ENCODE measurements at regions not wholly inside any gene's neighbourhood (a gene's known extent, or its start where the extent isn't known, plus 50 kb on each side); places are given as distances from the start of the nearest gene placed in this dataset.

- no peak overlapping the region for H3K4me2 ChIP-seq
- H3K9me2 ChIP-seq (ENCODE audit: insufficient read depth) = no peaks in the 10 kb centered on the region
- Mint-ChIP-seq H3K9me3 (no peaks in the 10 kb centered on the region), H3K4me3 (no peak overlapping the region), H3K4me1 (peaks cover 23% of the 10 kb centered on the region), H3K36me3 (ENCODE audit: low read depth) (peaks cover 4% of the 10 kb centered on the region; the same call in 1 of the 3 replicates), H3K27ac (no peak overlapping the region), H3K27me3 (ENCODE audit: insufficient read depth, low read depth, poor library complexity) (no peaks in the 10 kb centered on the region)
- no peaks in the 10 kb centered on the region for H3K36me3 ChIP-seq (ENCODE audit: insufficient read depth)
- H3K4me3 ChIP-seq = no peak overlapping the region
- H3K79me2 ChIP-seq (replicated peaks; ENCODE audit: insufficient read depth) = peaks cover 7% of the 10 kb centered on the region; the same call in 1 of the 2 replicates
- H4K20me1 ChIP-seq (replicated peaks; ENCODE audit: insufficient read depth) = no peaks in the 10 kb centered on the region
- H3K27me3 ChIP-seq (ENCODE audit: insufficient read depth) = no peaks in the 10 kb centered on the region
- H3K27ac ChIP-seq (ENCODE audit: low read depth) = no peak overlapping the region
- ATAC-seq = no peak
- no peak for DNase-seq (ENCODE audit: low spot score)
- peaks cover 9% of the 10 kb centered on the region for H3K4me1 ChIP-seq (ENCODE audit: insufficient read depth)
- H3F3A ChIP-seq (replicated peaks; ENCODE audit: low read depth) = no peaks in the 10 kb centered on the region
- H2AFZ ChIP-seq = no peak overlapping the region
- TF ChIP-seq NANOG (IDR thresholded peaks at IDR 0.05; ENCODE audit: borderline replicate concordance) (no peak), CREB1 (CRISPR knock-in tag; IDR thresholded peaks at IDR 0.05; ENCODE audit: low read depth) (no peak), STAT1 (IDR thresholded peaks at IDR 0.05; ENCODE audit: unreplicated experiment) (no peak), EZH2phosphoT487 (IDR thresholded peaks at IDR 0.05; ENCODE audit: unreplicated experiment) (no peak), POLR2AphosphoS5 (IDR thresholded peaks at IDR 0.05; ENCODE audit: low read depth) (no peak), EZH2 (IDR thresholded peaks at IDR 0.05; ENCODE audit: low read depth, unreplicated experiment) (no peak), REST (IDR thresholded peaks at IDR 0.05; ENCODE audit: unreplicated experiment) (no peak), ZNF114 (CRISPR knock-in tag; IDR thresholded peaks at IDR 0.05) (no peak)
These were observed 113.5 kb upstream of the IL12A start for GRCh38 chr3:159875116-159875515.

GRCh38 chr3:159877924-159878323 lies 110.7 kb upstream of the IL12A start:
- H3K27me3 ChIP-seq (ENCODE audit: insufficient read depth) = no peaks in the 10 kb centered on the region
- peaks cover 17% of the 10 kb centered on the region for H3K4me1 Mint-ChIP-seq
- H3F3A ChIP-seq (replicated peaks; ENCODE audit: low read depth) = no peaks in the 10 kb centered on the region
- H4K20me1 ChIP-seq (replicated peaks; ENCODE audit: insufficient read depth) = no peaks in the 10 kb centered on the region
- TF ChIP-seq NANOG (IDR thresholded peaks at IDR 0.05; ENCODE audit: borderline replicate concordance) (no peak), STAT1 (IDR thresholded peaks at IDR 0.05; ENCODE audit: unreplicated experiment) (no peak)
- no peaks in the 10 kb centered on the region for H3K36me3 ChIP-seq (ENCODE audit: insufficient read depth)
- H3K4me1 ChIP-seq (ENCODE audit: insufficient read depth) = peaks cover 13% of the 10 kb centered on the region; the same call in 1 of the 2 replicates
- peak overlapping the region; percentile 73 for H3K27ac Mint-ChIP-seq
- no peak overlapping the region for H2AFZ ChIP-seq
- no peak overlapping the region for H3K4me3 ChIP-seq
- DNase-seq (ENCODE audit: low spot score) = no peak
- H3K9me2 ChIP-seq (ENCODE audit: insufficient read depth) = no peaks in the 10 kb centered on the region
- no peak overlapping the region for H3K4me2 ChIP-seq
- H3K27ac ChIP-seq (ENCODE audit: low read depth) = no peak overlapping the region
- H3K27me3 Mint-ChIP-seq (ENCODE audit: insufficient read depth, low read depth, poor library complexity) = no peaks in the 10 kb centered on the region
- no peaks in the 10 kb centered on the region for H3K9me3 Mint-ChIP-seq
- peaks cover 4% of the 10 kb centered on the region; the same call in 1 of the 3 replicates for H3K36me3 Mint-ChIP-seq (ENCODE audit: low read depth)
- H3K79me2 ChIP-seq (replicated peaks; ENCODE audit: insufficient read depth) = peaks cover 7% of the 10 kb centered on the region; the same call in 1 of the 2 replicates
- H3K4me3 Mint-ChIP-seq = no peak overlapping the region
- ATAC-seq = no peak
